ENCODE measurements at regions not wholly inside any gene's neighbourhood (a gene's known extent, or its start where the extent isn't known, plus 50 kb on each side); places are given as distances from the start of the nearest gene placed in this dataset.

DNA sequence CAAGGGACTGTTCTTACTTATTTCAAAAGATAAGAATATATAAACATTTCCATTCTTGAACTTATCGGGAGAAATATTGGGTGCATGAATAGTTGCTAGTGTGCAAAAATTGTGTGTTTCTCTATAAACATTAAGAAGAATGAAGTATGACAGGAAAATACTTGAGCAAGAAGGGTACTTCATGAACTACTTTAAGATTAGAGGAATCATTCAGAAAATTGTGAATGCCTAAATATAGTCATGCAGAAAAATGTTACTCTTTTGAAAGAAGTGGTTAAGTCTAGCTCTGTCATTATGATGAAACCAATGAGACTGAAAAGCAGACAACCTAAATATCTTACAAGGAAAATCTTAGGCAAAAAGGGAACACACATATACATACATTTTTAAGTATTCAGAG, 207.8 kb upstream of the PCDH18 start:
- no peak for TF ChIP-seq CTCF (conservative IDR thresholded peaks at IDR 0.05 in 1 of 2, IDR thresholded peaks at IDR 0.05 in 1 of 2; ENCODE audit: extremely low read depth in 1 of 2, insufficient read depth in 1 of 2, low read depth in 1 of 2, low read length in 2 of 2)
- no peak for TF ChIP-seq EZH2 (IDR thresholded peaks at IDR 0.05; ENCODE audit: borderline replicate concordance, low read length)
